GM21381 (cell line): ENCODE measurements at regions not wholly inside any gene's neighbourhood (a gene's known extent, or its start where the extent isn't known, plus 50 kb on each side); places are given as distances from the start of the nearest gene placed in this dataset.

Experiments
- ATAC-seq: cut with Tn5 transposase; IDR thresholded peaks from one replicate; pipeline ENCODE4 v1.9.1; 2021; ENCODE audit warnings: mild to moderate bottlenecking, moderate library complexity; ENCODE audit not compliant: unreplicated experiment

DNA sequence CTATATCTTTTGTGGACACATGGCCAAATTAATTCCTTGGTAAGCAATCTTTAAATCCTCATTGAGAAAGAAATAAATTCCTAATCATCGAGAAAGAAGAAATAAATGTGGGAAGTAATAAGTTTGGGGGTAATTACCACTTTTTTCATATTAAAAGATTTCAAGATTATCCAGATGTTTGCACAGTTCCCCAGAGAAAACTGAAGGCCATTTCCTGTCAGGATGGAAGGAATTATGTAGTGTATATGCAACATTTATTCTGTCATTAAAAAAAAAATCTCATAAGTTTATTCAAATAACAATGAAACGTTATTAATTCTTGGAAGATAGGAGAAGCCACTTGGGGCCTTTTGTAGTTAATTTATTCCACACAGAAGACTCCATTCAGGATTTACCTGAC, 385.6 kb upstream of the NR3C2 start:
- ATAC-seq = no peak

DNA sequence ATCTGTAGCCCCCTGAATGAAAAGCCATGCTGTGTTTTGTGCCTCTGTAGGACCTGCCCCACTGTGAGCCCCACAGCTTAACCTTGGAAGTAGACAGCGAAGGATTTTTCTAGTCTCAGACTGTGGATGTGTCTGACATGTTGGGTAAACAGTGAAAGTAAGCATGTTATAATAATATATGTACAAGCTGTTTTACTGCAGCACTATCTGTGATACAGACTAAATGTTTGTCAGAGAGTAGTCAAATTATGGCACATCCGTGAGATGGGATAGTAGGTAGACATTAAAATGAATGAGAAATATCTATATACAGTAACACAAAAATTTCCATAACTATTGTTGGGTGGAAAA, 381.2 kb upstream of the NR3C2 start:
- no peak for ATAC-seq

DNA sequence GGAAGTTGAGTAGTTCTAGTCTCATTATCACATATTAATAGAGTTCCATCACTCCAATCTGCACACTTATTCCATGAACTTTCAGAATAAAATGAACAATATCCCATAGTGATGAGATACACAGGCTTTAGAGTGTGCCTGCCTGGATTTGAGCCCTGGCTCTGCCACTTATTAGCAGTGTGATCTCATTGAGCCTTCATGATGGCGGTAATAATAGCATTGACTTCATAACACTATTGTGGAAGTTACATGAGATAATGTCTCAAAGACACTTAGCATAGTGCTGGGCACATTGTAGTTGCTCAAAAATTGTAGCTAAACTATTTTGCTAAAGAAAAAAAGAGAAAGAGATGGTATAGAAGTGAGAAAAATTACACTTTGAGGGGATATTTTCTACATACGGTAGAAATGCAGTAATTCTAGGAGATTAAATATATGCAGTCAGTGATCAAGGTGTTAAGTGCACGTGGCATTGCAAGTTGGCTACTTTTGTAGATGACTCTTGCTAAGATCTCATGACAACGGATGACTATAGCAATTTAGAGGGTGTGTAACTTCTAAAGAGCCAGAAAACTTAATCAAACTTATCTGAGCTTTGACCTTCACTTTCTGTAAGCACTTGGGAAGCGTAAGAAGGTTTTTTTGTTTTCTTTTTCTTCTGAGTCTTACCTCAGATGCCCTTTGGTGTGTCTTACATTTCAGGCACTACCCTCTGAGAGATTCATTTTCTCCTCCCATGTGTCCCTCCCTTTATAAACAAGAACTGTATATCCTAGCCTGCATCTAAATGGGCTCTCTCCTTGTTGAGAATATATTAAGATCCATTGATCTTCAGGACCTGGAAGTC, 380.6 kb upstream of the NR3C2 start:
- ATAC-seq = no peak

DNA sequence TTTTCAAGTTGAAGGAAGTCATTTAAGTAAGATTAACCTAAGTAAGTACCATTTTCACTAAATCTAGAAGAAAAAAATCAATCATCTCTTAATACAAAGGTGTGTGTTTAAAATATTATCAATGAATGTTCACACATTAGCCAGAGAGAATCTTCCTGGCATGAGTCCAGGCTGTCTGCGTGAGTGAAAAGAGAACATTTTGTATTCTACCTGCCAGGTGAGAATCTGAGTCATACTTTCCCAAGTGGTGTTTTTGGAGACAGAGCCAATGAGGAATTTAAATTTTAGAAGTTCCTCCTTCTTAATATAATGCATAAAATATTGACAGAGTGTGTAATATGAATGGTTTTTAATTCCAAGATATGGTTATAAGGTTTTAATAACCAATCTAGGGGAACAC, 371.8 kb upstream of the NR3C2 start:
- no peak for ATAC-seq

DNA sequence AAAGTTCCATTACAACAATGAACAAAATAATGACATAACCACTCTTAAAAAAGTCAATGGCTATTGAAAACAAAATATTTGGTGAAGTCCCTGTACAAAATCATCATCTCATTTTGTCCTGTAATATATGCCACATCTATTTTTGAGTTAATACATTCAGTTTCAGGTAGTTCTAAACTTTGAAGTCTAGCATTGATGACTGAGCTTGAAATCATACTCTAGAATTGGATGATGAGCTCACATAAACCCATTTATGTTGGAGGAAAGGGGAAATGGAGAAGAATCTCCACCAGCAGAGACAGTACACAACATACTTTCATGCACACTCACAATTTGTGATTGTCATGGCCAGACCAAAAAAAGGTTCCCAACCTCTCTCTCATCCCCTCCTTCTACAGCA, 371.1 kb upstream of the NR3C2 start:
- ATAC-seq = no peak

DNA sequence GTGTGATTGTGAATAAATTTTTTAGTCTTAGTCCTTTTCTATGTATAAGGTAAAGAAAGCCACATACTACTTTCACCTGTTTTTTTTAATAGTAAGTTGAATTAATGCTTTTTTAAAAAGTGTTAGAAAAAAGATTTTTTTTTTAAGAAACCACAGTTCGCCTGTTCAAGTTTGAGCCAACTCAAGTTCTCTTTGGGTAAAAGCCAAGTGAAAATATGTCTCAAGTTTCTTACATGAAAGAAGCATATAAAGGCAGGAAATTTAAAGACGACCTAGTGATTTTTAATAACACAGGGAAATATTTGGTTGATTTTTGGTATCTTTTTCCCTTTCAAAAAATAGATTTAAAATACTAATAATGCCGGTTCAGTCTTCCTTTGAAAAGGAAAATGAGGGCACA, 369.9 kb upstream of the NR3C2 start:
- no peak for ATAC-seq

DNA sequence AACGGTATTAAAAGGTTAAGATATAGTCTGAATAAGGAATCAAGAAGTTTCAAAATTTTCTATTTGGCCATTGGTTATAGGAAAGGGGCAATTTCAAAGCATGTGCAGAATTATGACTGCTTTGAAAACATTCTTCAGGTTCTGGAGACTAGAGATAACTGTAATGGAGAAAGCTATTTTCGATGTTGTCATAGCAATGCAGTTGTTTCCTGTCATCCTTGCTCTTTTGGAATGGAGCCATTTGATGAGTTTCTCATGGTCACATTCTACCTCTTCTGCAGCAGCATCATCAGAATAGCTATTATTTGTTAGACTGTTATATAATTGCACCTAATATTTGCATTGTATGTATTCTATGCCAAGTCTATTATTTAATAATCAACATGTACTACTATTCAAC, 368.2 kb upstream of the NR3C2 start:
- ATAC-seq = no peak

DNA sequence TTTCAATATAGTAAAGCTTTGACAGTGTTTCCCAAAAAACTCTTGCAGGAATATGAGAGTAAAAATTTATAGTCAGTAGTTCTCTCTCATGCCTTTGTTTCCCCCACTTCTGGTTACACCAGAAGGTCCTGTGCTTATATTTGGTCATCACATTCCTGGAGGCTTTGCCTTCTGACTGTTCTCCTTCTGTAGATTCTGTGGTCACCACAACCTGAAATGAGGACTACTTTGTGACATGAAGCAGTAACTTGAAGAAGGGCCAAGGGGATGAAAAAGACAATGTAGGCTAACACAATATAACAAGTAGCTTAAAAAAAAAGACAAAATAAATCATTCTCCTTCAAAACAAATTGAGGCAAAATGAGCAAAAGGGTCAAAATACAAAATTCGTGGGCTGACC, 366.2 kb upstream of the NR3C2 start:
- no peak for ATAC-seq

DNA sequence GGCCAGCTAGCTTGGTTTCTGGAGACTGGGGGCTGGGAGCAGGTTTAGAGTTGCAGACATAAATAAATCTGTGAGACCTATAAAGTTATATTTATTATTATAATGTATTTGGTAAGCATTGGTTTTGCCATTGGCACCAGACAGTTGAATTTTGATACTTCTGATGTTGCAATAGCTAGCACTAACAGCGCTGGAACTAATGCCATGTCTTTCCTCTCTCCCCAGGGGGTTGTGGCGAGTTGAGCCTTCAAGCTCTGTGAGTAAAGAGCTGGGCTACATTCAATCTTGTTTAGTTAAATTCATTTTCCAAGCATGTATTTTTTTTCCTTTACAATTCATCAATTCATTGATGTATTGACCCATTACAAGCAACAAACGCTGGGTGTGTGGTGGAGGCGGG, 358.7 kb upstream of the NR3C2 start:
- ATAC-seq = no peak

DNA sequence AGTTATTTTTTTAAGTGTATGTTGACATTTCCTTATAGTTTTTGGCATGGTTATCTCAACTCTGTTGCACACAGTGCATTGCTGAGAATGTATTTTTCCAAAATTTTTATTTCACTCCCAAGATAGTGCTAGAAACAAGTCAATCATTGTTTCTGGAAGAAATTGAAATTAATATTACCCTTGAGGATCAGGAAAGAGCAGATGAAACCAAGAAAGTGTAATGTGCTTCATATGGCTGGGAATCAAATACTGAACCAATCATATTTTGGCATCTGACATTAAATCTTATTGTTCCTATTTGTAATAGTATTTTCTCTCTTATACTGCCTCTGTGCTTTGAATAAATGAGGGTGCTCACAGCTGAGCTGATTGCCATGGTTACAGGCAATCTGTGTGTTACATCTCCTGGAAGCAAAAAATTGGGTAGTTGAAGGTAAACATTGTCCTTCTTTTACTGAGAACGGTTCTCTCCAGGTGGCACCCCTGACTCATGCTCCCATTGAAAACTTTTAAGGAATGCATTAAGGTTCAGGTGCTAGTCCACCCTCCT, 358.2 kb upstream of the NR3C2 start:
- no peak for ATAC-seq

DNA sequence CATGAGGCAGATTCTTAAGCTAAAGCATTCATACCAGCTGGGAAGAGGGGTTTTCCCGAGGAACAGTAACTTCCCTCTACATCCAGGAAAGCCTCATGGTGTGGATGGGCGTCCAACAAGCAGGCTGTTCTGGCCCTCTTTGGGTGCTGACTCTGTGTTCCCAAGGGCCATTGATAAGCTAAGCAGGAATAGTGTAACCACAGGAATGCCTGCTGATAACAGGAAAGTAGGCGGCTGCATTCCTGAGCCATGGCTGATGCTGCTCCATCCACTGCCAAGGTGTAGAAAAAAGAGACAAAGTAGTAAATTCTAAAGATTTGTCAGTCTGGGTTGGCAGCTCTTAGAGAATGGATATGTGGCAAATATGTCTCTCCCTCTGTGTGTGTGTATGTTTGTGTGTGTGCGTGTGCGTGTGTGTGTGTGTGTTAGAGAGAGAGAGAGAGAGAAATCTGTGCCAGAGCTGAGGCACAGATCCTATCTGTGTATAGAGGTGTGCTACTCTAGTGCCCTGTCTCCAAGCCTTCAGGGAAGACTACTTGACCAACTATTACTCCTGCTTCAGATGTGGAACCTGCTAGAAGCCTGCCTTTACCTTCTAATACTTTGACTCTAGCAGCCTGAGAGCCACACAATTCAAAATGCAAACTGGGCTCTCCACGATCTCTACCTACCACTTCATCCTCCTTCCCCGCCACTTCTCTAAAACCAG, 353.1 kb upstream of the NR3C2 start:
- no peak for ATAC-seq

DNA sequence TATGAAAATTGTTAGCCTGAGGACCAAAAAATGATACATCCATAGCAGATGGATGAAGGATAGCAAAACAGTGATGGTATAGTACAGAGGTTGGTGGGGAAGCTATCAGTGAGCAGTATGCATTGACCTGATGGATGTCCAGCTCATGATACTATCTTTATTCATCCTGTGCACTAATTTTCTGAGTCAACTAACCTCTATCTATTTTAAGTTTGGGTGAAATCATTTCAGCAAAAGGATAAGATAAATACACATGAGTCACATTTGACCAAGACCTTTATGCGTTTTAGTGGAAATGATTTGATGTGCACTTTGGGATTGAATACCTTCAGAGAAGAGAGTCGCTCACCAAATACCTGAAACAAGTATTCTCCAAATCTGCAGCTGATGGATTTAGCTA, 351.0 kb upstream of the NR3C2 start:
- ATAC-seq = no peak

DNA sequence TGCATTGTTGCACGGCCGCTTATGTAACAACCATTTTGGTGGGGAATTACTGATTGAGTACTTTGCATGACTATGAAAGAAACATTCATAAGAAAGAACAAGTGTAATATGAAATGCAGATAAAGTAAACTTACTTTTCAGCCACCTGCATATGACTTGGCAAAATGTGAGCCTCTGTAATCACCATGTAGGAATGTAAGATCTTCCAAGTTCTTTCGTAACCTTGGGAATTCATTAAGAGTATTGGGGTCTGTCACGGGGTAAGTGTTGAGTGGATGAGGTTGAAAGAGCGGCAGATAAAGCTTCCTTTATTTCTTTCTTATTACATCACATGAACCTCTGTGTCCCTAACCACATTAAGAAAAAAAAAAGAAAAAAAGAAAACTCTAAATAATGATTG, 348.5 kb upstream of the NR3C2 start:
- no peak for ATAC-seq

DNA sequence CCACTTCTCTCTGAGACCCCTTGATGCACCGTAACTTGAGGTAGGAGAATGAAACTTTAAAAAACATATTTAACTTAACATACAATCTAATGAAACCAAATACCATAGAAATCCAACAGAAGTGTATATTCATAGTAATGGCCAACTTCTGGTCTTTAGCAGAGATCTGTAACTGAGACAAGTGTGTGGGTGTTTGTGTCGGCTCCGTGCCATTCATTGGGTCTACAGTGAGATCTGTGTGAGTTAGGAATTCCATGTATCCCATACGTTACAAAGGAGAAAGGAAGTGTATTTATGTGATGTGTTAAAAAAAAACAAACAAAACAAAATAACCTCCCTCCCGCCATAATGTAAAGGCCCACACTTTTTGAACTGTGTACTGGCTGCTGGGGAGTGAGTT, 348.0 kb upstream of the NR3C2 start:
- no peak for ATAC-seq

DNA sequence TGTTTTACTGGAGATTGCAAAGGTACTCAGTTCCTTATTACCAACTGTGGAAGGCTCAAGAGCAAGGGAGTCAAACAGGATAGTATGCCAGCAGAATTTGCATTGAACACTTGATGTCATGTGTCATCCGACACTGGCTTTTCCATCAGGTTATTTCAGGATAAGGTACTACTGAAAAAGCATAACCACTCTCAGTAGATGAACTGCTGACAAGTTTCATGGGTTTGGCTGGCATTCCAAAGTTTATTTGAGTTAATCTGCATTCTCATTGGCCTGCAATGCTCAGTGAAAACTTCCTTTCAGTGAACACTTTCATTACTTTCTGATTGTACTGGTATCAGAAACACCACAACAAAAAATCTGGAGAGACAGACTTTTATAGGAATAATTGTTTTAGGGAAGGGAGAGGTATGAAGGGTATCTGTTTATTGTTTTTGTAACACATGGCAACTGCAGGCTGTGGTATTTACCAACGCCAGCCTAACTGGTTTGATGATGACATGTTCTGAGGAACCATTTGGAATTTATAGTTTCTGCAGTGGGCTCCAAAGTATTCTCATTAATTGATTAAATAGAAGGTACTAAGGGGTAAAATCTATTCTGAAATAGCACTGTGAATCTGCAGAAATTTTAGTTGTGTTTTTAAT, 345.7 kb upstream of the NR3C2 start:
- ATAC-seq = no peak

DNA sequence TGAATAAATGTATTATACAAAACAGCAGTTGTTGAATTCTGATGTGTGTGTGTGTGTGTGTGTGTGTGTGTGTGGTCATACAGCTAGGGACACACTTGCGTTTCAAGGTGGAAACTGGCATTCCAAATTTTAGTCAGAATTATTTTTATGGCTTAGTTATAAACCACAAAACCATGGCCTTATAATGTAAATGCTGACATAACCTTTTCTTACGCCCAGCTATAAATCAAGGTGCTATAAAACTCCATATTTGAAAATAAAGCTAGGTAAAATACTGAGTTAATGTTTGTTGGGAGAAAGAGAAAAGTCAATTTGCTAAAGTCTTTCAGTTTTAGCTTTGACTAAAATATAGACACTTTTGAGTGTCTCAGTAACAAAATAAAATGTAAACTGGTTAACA, 345.1 kb upstream of the NR3C2 start:
- ATAC-seq = no peak

DNA sequence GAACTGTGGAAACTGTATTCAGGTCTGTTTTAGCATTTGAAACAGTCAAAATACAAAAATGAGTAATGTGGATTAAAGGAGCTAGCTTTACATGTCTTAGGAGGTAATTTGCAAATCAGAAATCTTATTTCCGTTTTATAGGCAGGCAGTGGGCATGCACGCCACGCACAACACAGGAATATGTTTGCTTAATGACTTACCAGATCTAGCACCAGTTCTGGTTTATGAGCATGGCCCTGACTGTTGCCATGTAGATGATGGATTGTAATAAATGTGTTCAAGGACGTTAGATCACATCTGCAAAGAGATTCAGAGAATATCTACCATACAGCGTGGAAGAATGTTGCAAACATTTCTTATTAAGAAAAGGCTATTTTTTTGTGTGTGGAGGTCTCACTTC, 344.5 kb upstream of the NR3C2 start:
- no peak for ATAC-seq

DNA sequence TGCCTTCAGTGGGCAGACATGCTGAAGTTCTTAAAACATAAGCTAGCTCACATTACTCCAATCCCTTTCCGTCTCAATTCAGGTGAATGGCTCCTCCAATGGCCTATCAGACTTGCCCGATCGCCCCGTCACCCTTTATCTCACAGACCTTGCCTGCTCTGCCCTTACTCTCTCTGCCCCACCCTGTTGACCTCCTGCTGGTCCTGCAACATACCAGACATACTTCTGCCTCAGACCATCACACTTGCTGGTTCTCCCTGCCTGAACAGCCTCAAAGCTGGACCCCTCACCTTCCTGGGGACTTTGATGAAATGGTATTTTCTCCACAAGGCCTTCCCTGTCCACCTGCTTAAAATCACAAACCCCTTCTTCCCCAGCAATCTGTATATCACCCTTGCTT, 340.1 kb upstream of the NR3C2 start:
- ATAC-seq = no peak

DNA sequence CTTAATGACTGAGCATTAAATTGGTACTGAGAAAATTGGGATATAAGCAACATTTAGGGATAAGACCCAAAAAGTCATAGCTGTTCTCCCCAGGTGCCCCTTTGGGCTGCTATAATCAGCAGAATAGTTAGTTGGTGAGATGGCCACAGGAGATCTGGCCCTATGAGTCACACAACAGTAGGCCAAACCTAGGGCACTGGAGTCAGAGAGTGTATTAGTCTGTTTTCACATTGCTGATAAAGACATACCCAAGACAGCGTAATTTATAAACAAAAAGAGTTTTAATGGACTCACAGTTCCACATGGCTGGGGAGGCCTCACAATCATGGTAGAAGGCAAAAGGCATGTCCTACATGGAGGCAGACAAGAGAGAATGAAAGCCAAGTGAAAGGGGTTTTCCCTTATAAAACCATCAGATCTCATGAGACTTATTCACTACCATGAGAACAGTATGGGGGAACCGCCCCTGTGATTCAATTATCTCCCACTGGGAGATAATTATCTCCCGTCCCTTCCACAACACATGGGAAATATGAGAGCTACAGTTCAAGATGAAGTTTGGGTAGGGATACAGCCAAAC, 338.3 kb upstream of the NR3C2 start:
- ATAC-seq = no peak

DNA sequence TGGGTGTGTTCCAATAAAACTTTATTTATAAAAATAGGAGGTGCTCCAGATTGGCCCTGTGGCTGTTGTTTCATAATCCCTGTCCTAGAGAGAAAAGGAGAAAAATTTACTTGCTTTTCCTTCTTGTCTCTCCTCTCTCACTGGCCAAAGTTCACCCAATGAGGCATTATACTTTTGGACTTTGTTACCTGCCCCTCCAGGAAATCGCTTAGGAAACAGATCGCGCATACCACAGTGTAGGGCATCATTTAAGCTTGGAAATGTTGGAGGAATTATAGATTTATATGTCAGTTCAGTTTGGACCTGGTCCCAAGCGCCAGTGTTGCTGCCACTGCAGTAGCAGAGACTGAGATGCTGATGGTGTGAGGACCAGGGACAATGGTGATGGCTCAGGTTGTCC, 337.6 kb upstream of the NR3C2 start:
- ATAC-seq = no peak

DNA sequence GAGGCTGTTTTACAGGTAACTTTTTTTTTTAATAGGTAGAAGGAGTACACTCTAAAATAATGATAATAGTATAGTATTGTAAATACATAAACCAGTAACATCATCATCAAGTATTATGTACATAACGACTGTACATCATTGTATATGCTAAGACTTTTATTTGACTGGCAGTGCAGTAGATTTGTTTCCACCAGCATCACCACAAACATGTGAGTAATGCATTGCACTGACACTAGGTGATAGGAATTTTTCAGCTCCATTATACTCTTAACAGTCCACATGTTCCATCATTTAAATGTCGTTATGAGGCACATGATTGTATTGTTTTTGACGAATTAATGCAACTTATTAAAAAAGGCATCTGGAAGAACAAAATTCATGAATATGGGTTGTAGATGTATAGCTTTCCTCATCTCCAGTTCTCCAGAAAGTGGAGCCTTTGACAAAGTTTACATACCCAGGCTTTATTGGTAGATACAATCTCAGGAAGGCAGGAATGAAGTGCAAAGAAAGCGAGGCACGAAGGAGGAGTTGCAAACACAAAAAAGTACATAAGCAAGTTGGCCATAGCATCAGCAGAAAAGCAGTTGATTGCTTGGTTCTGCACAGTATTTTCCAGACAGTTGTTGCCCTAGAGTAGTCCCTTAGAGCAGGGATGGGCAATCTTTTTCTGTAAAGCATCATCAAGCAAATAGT, 336.9 kb upstream of the NR3C2 start:
- ATAC-seq = no peak
